Caco-2 (cell line): ENCODE measurements at regions not wholly inside any gene's neighbourhood (a gene's known extent, or its start where the extent isn't known, plus 50 kb on each side); places are given as distances from the start of the nearest gene placed in this dataset.

Source experiments
- BruUV-seq: library from RNA; stranded (reverse); fragments of 400-500 nt; replicated peaks from 2 replicates; lab custom pipeline; 2021; lab: Mats Ljungman, UMichigan
- CTCF ChIA-PET: fragments of 300-600 bp; sonication (Branson Sonifier 250); formaldehyde crosslinking; loops from one replicate; lab custom pipeline; 2022; ENCODE audit warnings: antibody characterized with exemption; lab: Charles Lee
- POLR2A ChIA-PET: fragments of 300-600 bp; sonication (Branson Sonifier 250); formaldehyde crosslinking; loops from one replicate; lab custom pipeline; 2022; ENCODE audit warnings: antibody characterized with exemption; lab: Charles Lee
- DNase-seq, 2 experiments: peaks; one replicate each; pipeline versions ENCODE4 v3.0.0 to v3.0.0-alpha.2; 2020 to 2022
- H3K27me3 ChIP-seq: replicated peaks from 2 replicates; pipeline ENCODE4 v1.6.0; 2011; ENCODE audit warnings: low read length; ENCODE audit not compliant: control insufficient read depth, insufficient read depth
- H3K36me3 ChIP-seq: 2 replicates; pipeline ENCODE4 v1.5.1; 2011; ENCODE audit warnings: low read length; ENCODE audit not compliant: control insufficient read depth, insufficient read depth
- H3K4me1 ChIP-seq: fragments of 250-450 bp; sonication (Bioruptor Pico); 2 replicates; pipeline ENCODE4 v1.5.1; 2020; ENCODE audit warnings: mild to moderate bottlenecking
- H3K4me3 ChIP-seq: 2 replicates; pipeline ENCODE4 v1.5.1; 2011; ENCODE audit warnings: low read depth, mild to moderate bottlenecking, control low read depth, low read length
- H3K9me3 ChIP-seq: fragments of 250-450 bp; sonication (Bioruptor Pico); 2 replicates; pipeline ENCODE4 v1.5.1; 2020; ENCODE audit warnings: mild to moderate bottlenecking, moderate library complexity
- H3K27ac Mint-ChIP-seq: one replicate; pipeline ENCODE4 v1.8.0; 2022; ENCODE audit warnings: mixed read lengths; ENCODE audit not compliant: unreplicated experiment
- H3K27me3 Mint-ChIP-seq: one replicate; pipeline ENCODE4 v1.8.0; 2022; ENCODE audit warnings: mixed read lengths; ENCODE audit not compliant: insufficient read depth, unreplicated experiment
- H3K36me3 Mint-ChIP-seq: one replicate; pipeline ENCODE4 v1.8.0; 2022; ENCODE audit warnings: mild to moderate bottlenecking, mixed read lengths; ENCODE audit not compliant: insufficient read depth, unreplicated experiment
- H3K4me1 Mint-ChIP-seq: one replicate; pipeline ENCODE4 v1.8.0; 2022; ENCODE audit warnings: low read depth, mixed read lengths; ENCODE audit not compliant: unreplicated experiment
- H3K4me3 Mint-ChIP-seq: one replicate; pipeline ENCODE4 v1.8.0; 2022; ENCODE audit warnings: mild to moderate bottlenecking, moderate library complexity, mixed read lengths; ENCODE audit not compliant: unreplicated experiment
- H3K9me3 Mint-ChIP-seq: one replicate; pipeline ENCODE4 v1.8.0; 2022; ENCODE audit warnings: mixed read lengths; ENCODE audit not compliant: unreplicated experiment
- intact Hi-C: fragments of 100-400 bp; cut with micrococcal nuclease; formaldehyde crosslinking; loops from one replicate; pipeline ENCODE4 v1.10.0; 2022; ENCODE audit not compliant: unreplicated experiment
- TF ChIP-seq, protein P1 (sequence below), 2 experiments: fragments of 200-600 bp in 1 of 2; IDR thresholded peaks; 1 replicate in 1 of 2; 2 replicates in 1 of 2; pipeline versions ENCODE4 v1.5.1 to v1.8.0; 2011 to 2022; ENCODE audit warnings: antibody characterized with exemption in 1 of 2, control low read depth in 1 of 2, inconsistent platforms in 1 of 2, low read depth in 1 of 2, low read length in 1 of 2, mild to moderate bottlenecking in 1 of 2, moderate library complexity in 1 of 2; ENCODE audit not compliant: insufficient read depth in 1 of 2, severe bottlenecking in 1 of 2, unreplicated experiment in 1 of 2

DNA sequence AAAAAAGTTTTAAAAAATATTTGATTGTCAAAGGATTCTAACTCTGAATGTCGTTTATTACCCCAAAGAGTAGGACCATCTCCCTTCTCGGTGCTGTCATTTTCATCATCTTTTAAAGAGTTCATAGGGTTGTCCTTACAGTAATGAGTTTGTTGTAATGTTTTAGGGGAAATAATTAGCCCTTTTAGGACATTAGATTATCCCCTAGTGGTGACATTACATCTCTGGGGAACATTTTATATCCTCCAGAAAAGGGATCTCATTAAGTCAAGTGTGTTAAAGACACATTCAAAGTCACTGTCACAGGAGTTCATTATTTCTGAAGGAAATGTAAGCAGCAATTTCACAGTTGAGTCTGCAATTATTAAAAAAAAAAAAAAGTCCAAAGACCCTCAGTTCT is 99.3 kb upstream of the GJB6 start:
- Histone ChIP-seq H3K9me3 (no peaks in the 10 kb centered on the region), H3K27me3 (no peaks in the 10 kb centered on the region), H3K36me3 (no peaks in the 10 kb centered on the region), H3K4me1 (no peaks in the 10 kb centered on the region), H3K4me3 (no peak overlapping the region)
- POLR2A ChIA-PET = no interaction called here
- intact Hi-C loops = no loop called here
- H3K4me1 Mint-ChIP-seq = no peaks in the 10 kb centered on the region
- H3K27me3 Mint-ChIP-seq = peaks cover 9% of the 10 kb centered on the region
- no peak for DNase-seq
- CTCF ChIA-PET = no interaction called here
- H3K4me3 Mint-ChIP-seq = no peak overlapping the region
- peaks cover 11% of the 10 kb centered on the region for H3K9me3 Mint-ChIP-seq
- H3K27ac Mint-ChIP-seq = no peak overlapping the region
- no TSS peak for BruUV-seq
- TF ChIP-seq, protein P1, sequence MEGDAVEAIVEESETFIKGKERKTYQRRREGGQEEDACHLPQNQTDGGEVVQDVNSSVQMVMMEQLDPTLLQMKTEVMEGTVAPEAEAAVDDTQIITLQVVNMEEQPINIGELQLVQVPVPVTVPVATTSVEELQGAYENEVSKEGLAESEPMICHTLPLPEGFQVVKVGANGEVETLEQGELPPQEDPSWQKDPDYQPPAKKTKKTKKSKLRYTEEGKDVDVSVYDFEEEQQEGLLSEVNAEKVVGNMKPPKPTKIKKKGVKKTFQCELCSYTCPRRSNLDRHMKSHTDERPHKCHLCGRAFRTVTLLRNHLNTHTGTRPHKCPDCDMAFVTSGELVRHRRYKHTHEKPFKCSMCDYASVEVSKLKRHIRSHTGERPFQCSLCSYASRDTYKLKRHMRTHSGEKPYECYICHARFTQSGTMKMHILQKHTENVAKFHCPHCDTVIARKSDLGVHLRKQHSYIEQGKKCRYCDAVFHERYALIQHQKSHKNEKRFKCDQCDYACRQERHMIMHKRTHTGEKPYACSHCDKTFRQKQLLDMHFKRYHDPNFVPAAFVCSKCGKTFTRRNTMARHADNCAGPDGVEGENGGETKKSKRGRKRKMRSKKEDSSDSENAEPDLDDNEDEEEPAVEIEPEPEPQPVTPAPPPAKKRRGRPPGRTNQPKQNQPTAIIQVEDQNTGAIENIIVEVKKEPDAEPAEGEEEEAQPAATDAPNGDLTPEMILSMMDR (IDR thresholded peaks at IDR 0.05; ENCODE audit: insufficient read depth in 1 of 2, low read depth in 1 of 2, low read length in 1 of 2, severe bottlenecking in 1 of 2, unreplicated experiment in 1 of 2) = peak in 1 of 2 experiments; percentile 12
- no peaks in the 10 kb centered on the region for H3K36me3 Mint-ChIP-seq

DNA sequence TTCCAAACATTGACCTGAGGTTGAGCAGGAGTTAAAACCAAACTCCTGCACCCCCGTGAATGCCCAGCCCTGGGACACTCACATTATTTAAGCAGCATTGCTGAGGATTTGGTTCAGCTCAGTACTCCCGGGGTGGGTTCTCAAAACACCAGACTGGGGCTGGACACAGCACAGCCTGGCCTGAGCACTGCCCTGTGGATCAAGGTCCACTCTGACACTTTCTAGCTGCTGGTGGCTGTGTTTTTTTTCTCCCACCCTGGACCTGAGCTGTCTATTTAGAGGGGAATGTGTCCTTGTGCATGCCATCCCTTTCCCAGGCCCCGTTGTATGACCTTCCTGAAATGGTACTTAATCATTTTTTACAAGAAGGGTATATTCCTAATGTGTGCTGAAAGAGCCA is 94.7 kb upstream of the GJB6 start:
- Mint-ChIP-seq H3K36me3 (no peaks in the 10 kb centered on the region), H3K27ac (no peak overlapping the region), H3K4me3 (no peak overlapping the region), H3K27me3 (peaks cover 7% of the 10 kb centered on the region), H3K9me3 (peaks cover 33% of the 10 kb centered on the region), H3K4me1 (no peaks in the 10 kb centered on the region)
- Histone ChIP-seq H3K36me3 (no peaks in the 10 kb centered on the region), H3K4me1 (no peaks in the 10 kb centered on the region), H3K4me3 (no peak overlapping the region), H3K27me3 (no peaks in the 10 kb centered on the region), H3K9me3 (peaks cover 16% of the 10 kb centered on the region; the same call in 1 of the 2 replicates)
- intact Hi-C loops = no loop called here
- TF ChIP-seq, protein P1 (IDR thresholded peaks at IDR 0.05; ENCODE audit: insufficient read depth in 1 of 2, low read depth in 1 of 2, low read length in 1 of 2, severe bottlenecking in 1 of 2, unreplicated experiment in 1 of 2) = no peak
- DNase-seq = no peak
- no TSS peak for BruUV-seq
- POLR2A ChIA-PET = no interaction called here
- CTCF ChIA-PET = no interaction called here

DNA sequence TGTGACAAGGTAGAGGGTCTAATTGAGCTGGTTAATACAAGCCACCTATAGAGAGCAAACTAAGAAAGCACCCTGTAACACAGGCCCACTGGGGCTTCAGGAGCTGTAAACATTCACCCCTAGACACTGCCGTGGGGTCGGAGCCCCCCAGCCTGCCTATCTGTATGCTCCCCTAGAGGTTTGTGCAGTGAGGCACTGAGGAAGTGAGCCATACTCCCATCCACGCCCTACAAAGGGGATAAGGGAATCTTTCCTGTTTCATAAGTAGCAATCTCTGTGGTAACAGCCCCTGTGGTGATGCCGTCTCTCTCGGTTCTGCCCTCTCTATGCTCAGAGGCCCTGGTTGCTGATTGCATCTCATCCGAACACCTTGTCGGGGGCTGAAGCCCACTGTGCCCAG is 94.2 kb upstream of the GJB6 start:
- TF ChIP-seq, protein P1 (IDR thresholded peaks at IDR 0.05; ENCODE audit: insufficient read depth in 1 of 2, low read depth in 1 of 2, low read length in 1 of 2, severe bottlenecking in 1 of 2, unreplicated experiment in 1 of 2) = no peak
- H3K36me3 Mint-ChIP-seq = no peaks in the 10 kb centered on the region
- H3K9me3 Mint-ChIP-seq = peaks cover 33% of the 10 kb centered on the region
- Histone ChIP-seq H3K27me3 (no peaks in the 10 kb centered on the region), H3K4me1 (no peaks in the 10 kb centered on the region), H3K4me3 (no peak overlapping the region), H3K36me3 (no peaks in the 10 kb centered on the region), H3K9me3 (peaks cover 16% of the 10 kb centered on the region; the same call in 1 of the 2 replicates)
- ChIA-PET POLR2A (no interaction called here), CTCF (no interaction called here)
- no TSS peak for BruUV-seq
- no peaks in the 10 kb centered on the region for H3K4me1 Mint-ChIP-seq
- no peak overlapping the region for H3K27ac Mint-ChIP-seq
- peaks cover 12% of the 10 kb centered on the region for H3K27me3 Mint-ChIP-seq
- intact Hi-C loops = no loop called here
- no peak for DNase-seq
- H3K4me3 Mint-ChIP-seq = no peak overlapping the region
